Type B pancreatic cell (in vitro differentiated cells): ENCODE measurements at regions not wholly inside any gene's neighbourhood (a gene's known extent, or its start where the extent isn't known, plus 50 kb on each side); places are given as distances from the start of the nearest gene placed in this dataset.

Experiments
- DNase-seq: peaks from one replicate; pipeline ENCODE4 v3.0.0; 2021; ENCODE audit warnings: mixed read lengths; ENCODE audit not compliant: unreplicated experiment; ENCODE audit errors: extremely low spot score
- H3K27ac Mint-ChIP-seq: 2 replicates; pipeline ENCODE4 v1.8.0; 2021; ENCODE audit warnings: mild to moderate bottlenecking, mixed read lengths
- H3K27me3 Mint-ChIP-seq: 2 replicates; pipeline ENCODE4 v1.8.0; 2021; ENCODE audit warnings: mixed read lengths
- H3K36me3 Mint-ChIP-seq: 2 replicates; pipeline ENCODE4 v1.8.0; 2021; ENCODE audit warnings: mixed read lengths
- H3K4me1 Mint-ChIP-seq: one replicate; pipeline ENCODE4 v1.8.0; 2021; ENCODE audit warnings: mixed read lengths; ENCODE audit not compliant: unreplicated experiment
- H3K4me3 Mint-ChIP-seq: 2 replicates; pipeline ENCODE4 v1.8.0; 2021; ENCODE audit warnings: mild to moderate bottlenecking, mixed read lengths
- H3K9me3 Mint-ChIP-seq: 2 replicates; pipeline ENCODE4 v1.8.0; 2021; ENCODE audit warnings: mixed read lengths
- TF ChIP-seq, protein P1 (sequence below): fragments of 200-600 bp; sonication (generic); conservative IDR thresholded peaks from 2 replicates; pipeline ENCODE4 v1.5.0; 2021; ENCODE audit warnings: antibody characterized with exemption, mild to moderate bottlenecking

GRCh38 chr3:68032209-68032608 is 377.8 kb upstream of the SUCLG2 start:
- DNase-seq: no peak
- TF ChIP-seq, protein P1, sequence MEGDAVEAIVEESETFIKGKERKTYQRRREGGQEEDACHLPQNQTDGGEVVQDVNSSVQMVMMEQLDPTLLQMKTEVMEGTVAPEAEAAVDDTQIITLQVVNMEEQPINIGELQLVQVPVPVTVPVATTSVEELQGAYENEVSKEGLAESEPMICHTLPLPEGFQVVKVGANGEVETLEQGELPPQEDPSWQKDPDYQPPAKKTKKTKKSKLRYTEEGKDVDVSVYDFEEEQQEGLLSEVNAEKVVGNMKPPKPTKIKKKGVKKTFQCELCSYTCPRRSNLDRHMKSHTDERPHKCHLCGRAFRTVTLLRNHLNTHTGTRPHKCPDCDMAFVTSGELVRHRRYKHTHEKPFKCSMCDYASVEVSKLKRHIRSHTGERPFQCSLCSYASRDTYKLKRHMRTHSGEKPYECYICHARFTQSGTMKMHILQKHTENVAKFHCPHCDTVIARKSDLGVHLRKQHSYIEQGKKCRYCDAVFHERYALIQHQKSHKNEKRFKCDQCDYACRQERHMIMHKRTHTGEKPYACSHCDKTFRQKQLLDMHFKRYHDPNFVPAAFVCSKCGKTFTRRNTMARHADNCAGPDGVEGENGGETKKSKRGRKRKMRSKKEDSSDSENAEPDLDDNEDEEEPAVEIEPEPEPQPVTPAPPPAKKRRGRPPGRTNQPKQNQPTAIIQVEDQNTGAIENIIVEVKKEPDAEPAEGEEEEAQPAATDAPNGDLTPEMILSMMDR: no peak
- Mint-ChIP-seq H3K27ac (no peak overlapping the region), H3K9me3 (no peaks in the 10 kb centered on the region), H3K4me3 (no peak overlapping the region), H3K4me1 (no peaks in the 10 kb centered on the region), H3K27me3 (peaks cover 4% of the 10 kb centered on the region), H3K36me3 (no peaks in the 10 kb centered on the region)

GRCh38 chr3:68025189-68025588 is 370.8 kb upstream of the SUCLG2 start:
- Mint-ChIP-seq H3K4me3 (no peak overlapping the region), H3K4me1 (no peaks in the 10 kb centered on the region), H3K9me3 (no peaks in the 10 kb centered on the region), H3K27me3 (peaks cover 8% of the 10 kb centered on the region), H3K36me3 (no peaks in the 10 kb centered on the region), H3K27ac (no peak overlapping the region)
- TF ChIP-seq, protein P1: no peak
- no peak for DNase-seq

DNA sequence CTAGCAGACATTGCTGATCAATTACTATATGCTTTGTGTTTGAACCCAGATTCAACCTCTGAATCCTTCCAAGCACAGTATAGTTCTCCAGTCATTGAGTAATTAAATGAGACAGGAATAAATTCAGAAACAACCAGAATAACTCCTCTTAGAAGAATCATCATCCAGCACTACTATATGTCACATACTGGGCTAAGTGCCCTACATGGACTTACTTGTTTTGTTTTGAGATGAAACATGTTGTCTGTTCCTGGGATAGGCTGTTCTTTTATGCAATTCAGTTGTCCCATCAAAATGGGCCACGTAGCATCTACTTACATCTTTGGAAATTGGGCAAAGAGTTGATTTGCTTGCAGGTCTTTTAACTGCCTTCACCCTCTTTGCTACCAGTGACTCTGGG is 365.5 kb upstream of the SUCLG2 start:
- no peaks in the 10 kb centered on the region for H3K9me3 Mint-ChIP-seq
- TF ChIP-seq, protein P1: no peak
- no peaks in the 10 kb centered on the region for H3K36me3 Mint-ChIP-seq
- peaks cover 9% of the 10 kb centered on the region for H3K27me3 Mint-ChIP-seq
- DNase-seq: no peak
- no peaks in the 10 kb centered on the region for H3K4me1 Mint-ChIP-seq
- H3K4me3 Mint-ChIP-seq: no peak overlapping the region
- no peak overlapping the region for H3K27ac Mint-ChIP-seq

DNA sequence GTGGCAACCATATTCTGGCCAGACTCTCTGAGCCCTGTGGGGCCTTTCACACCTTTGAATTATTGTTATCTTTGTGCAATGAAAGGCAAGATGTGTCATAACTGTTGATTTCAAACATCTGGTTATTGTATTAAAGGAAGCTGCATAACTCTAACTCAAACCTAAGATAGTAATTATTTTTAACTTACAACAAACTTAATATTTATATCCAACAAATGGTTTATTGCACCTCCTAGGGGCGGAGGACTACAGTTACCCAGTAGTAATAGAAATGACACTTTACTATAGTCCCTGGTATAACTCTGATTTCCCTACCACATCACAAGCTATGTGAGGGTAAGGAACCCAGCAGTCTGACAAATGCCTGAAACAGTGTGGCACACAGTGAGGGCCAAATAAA is 363.9 kb upstream of the SUCLG2 start:
- Mint-ChIP-seq H3K36me3 (no peaks in the 10 kb centered on the region), H3K27ac (no peak overlapping the region), H3K27me3 (peaks cover 9% of the 10 kb centered on the region), H3K4me1 (no peaks in the 10 kb centered on the region), H3K4me3 (no peak overlapping the region), H3K9me3 (no peaks in the 10 kb centered on the region)
- no peak for DNase-seq
- TF ChIP-seq, protein P1: no peak

DNA sequence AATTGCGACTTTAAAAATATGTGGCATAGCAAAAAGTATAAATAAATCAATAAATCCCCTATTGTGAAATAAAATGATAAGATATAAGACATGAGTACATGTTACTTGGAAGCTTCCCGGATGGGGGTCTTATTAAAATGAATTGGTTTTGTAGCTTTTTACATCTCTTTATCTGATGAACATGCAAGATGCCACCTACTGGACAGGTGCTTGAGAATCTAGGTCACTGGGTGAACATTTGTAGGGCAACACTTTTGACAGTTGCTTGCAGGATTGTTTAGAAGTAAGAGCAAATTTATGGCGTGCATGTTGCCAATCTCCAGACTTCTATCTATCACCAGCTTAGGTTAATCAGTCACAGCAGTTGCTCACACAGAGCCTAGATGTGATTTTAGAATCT is 362.7 kb upstream of the SUCLG2 start:
- DNase-seq: no peak
- H3K36me3 Mint-ChIP-seq: no peaks in the 10 kb centered on the region
- peaks cover 12% of the 10 kb centered on the region for H3K27me3 Mint-ChIP-seq
- no peaks in the 10 kb centered on the region for H3K4me1 Mint-ChIP-seq
- TF ChIP-seq, protein P1: no peak
- H3K4me3 Mint-ChIP-seq: no peak overlapping the region
- H3K27ac Mint-ChIP-seq: no peak overlapping the region
- H3K9me3 Mint-ChIP-seq: no peaks in the 10 kb centered on the region

GRCh38 chr3:68009900-68010299 is 355.5 kb upstream of the SUCLG2 start:
- DNase-seq: no peak
- H3K36me3 Mint-ChIP-seq: no peaks in the 10 kb centered on the region
- no peak overlapping the region for H3K4me3 Mint-ChIP-seq
- peaks cover 55% of the 10 kb centered on the region for H3K27me3 Mint-ChIP-seq
- TF ChIP-seq, protein P1: no peak
- H3K4me1 Mint-ChIP-seq: peaks cover 4% of the 10 kb centered on the region
- no peaks in the 10 kb centered on the region for H3K9me3 Mint-ChIP-seq
- no peak overlapping the region for H3K27ac Mint-ChIP-seq
